ENCODE measurements at regions not wholly inside any gene's neighbourhood (a gene's known extent, or its start where the extent isn't known, plus 50 kb on each side); places are given as distances from the start of the nearest gene placed in this dataset.

- TF ChIP-seq CHD7 (IDR thresholded peaks at IDR 0.05; ENCODE audit: insufficient replicate concordance, low read length) (no peak), BCL11A (IDR thresholded peaks at IDR 0.05; ENCODE audit: low read depth in 2 of 2, low read length in 2 of 2) (no peak), CBX8 (IDR thresholded peaks at IDR 0.05; ENCODE audit: borderline replicate concordance, low read depth, low read length) (no peak)
These were observed 968.1 kb downstream of the TAF11L14 start (continued) for GRCh38 chr5:18602402-18602801.

Measured in H1 (cell line).